Skeletal muscle satellite cell (primary cell): ENCODE measurements at regions not wholly inside any gene's neighbourhood (a gene's known extent, or its start where the extent isn't known, plus 50 kb on each side); places are given as distances from the start of the nearest gene placed in this dataset.

Experiments
- H3K27me3 ChIP-seq: 2 replicates; pipeline ENCODE4 v1.7.0; 2013; ENCODE audit warnings: low read length; ENCODE audit not compliant: control insufficient read depth, insufficient read depth
- H3K36me3 ChIP-seq: 2 replicates; pipeline ENCODE4 v1.7.0; 2013; ENCODE audit warnings: mild to moderate bottlenecking, control low read depth, low read length; ENCODE audit not compliant: insufficient read depth
- H3K4me1 ChIP-seq: 2 replicates; pipeline ENCODE4 v1.7.0; 2013; ENCODE audit warnings: low read length; ENCODE audit not compliant: control insufficient read depth, insufficient read depth
- H3K4me2 ChIP-seq: 2 replicates; pipeline ENCODE4 v1.7.0; 2013; ENCODE audit warnings: mild to moderate bottlenecking, low read length
- H3K4me3 ChIP-seq: 2 replicates; pipeline ENCODE4 v1.7.0; 2013; ENCODE audit warnings: low read length
- H3K9ac ChIP-seq: 2 replicates; pipeline ENCODE4 v1.7.0; 2013; ENCODE audit warnings: mild to moderate bottlenecking, low read depth, low read length, moderate library complexity
- H3K9me3 ChIP-seq: replicated peaks from 2 replicates; pipeline ENCODE4 v1.7.0; 2013; ENCODE audit warnings: mild to moderate bottlenecking, control low read depth, low read length

- Histone ChIP-seq H3K4me3 (no peak overlapping the region), H3K4me2 (peak overlapping the region; percentile 75), H3K9me3 (no peaks in the 10 kb centered on the region), H3K36me3 (no peaks in the 10 kb centered on the region), H3K4me1 (peaks cover 16% of the 10 kb centered on the region), H3K27me3 (peaks cover 59% of the 10 kb centered on the region), H3K9ac (no peak overlapping the region)
These were observed 74.5 kb downstream of the INSIG1 start for GRCh38 chr7:155371884-155372781.

- Histone ChIP-seq H3K27me3 (peaks cover 67% of the 10 kb centered on the region), H3K4me1 (peaks cover 16% of the 10 kb centered on the region), H3K4me2 (peak overlapping the region; percentile 75), H3K9me3 (no peaks in the 10 kb centered on the region), H3K9ac (no peak overlapping the region), H3K4me3 (peak overlapping the region; percentile 57), H3K36me3 (no peaks in the 10 kb centered on the region)
These were observed 75.2 kb downstream of the INSIG1 start for GRCh38 chr7:155372782-155373358.

DNA sequence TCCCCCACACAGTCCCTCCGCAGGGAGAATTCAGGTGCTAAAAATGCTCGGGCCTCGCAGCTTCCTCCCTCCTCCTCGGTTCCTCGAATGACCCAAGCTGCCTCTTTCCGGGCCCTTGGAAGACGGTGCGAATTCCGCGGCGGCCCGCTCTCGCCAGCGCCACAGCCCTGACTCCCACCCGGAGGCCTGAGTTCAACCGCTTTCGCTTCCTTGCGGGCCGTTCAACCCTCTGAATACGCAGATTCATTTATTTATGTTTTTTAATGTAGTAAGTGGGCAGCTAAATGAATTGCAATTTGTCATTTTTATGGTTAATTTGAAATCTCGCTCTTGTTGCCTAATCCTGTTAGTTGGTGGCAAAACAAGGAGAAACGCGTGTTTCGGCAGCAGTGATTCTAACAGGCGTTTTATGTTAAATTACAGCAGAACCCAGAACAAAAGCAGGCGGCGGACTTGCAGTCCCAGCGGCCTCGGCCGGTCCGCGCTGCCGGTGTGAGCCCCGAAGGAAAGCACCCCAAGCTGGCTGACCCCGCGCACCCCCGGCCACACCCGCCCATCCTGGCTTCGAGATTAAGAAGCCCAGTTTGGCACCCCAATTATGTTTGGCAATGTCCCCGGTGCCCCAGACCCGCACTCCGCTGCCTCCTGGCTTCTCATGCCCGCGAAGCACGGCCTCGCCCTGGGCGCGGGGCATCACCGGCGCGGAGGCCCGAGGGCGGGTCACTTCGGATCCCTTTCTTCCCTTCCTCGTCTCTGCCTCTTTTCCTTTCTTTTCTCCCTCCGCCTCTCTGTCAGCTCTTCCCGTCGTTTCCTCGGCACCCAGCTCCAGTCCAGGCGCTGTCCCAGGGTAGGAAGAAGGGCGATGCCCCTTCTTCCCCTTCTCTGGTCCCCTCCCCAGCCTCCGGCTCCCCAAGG is 75.9 kb downstream of the INSIG1 start:
- Histone ChIP-seq H3K4me1 (peaks cover 16% of the 10 kb centered on the region), H3K27me3 (peaks cover 74% of the 10 kb centered on the region), H3K4me3 (peak overlapping the region; percentile 57), H3K4me2 (peak overlapping the region; percentile 75), H3K9me3 (no peaks in the 10 kb centered on the region), H3K36me3 (no peaks in the 10 kb centered on the region), H3K9ac (no peak overlapping the region)

DNA sequence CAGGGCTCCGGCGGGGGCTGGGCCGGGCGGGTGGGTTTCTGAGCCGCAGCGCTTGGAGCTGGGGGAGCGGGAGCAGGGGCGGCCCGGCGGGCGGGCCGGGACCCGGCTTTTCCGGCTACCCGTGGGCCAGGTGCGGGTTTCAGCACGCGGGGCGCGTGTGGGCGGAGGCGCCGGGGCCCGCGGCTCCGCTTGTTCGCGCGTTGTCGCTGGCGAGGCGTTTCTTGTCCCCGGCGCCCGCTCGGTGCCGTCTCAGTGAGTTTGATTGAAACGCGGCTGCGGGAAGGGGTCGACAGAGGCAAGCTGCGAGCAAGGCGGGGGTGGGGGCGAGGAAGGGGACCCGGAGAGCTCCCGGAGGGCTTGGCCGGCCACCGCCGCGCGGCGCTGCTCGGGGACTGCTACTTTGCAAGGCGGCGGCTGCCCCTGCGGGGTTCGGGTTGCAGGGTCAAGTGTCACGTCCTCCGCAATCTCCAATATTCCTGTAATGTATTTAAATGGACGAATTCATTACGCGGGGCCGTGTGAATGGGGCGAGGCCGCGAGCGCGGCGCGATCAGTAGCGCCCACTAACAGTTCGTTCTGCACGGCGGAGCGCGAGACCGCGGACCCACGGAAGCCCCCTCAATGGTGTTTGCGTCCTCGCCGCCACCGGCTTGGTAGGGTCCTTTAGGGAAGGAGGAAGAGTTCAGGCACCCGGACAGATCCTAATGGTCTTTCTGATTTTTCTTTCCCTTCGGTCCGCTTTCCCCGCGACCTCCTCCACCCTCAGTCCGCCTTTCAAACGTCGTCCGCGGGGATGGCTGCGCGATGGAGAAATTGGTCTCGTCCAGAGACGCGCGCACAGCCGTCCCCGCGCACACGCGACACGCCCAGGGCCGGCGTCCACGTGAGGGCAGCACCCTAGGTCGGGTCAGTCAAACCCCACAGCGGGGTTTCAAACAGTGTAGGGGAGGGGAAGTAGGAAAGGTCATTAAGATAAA is 76.9 kb downstream of the INSIG1 start:
- Histone ChIP-seq H3K36me3 (no peaks in the 10 kb centered on the region), H3K9me3 (no peaks in the 10 kb centered on the region), H3K4me1 (peaks cover 16% of the 10 kb centered on the region), H3K27me3 (peaks cover 84% of the 10 kb centered on the region), H3K9ac (no peak overlapping the region), H3K4me3 (no peak overlapping the region), H3K4me2 (peak overlapping the region; percentile 75)

- Histone ChIP-seq H3K27me3 (peaks cover 94% of the 10 kb centered on the region), H3K9ac (no peak overlapping the region), H3K36me3 (no peaks in the 10 kb centered on the region), H3K4me2 (no peak overlapping the region), H3K4me1 (peaks cover 16% of the 10 kb centered on the region), H3K9me3 (no peaks in the 10 kb centered on the region), H3K4me3 (no peak overlapping the region)
These were observed 77.9 kb downstream of the INSIG1 start for GRCh38 chr7:155375337-155376277.

GRCh38 chr7:155377071-155377837 is 79.6 kb downstream of the INSIG1 start:
- H3K4me3 ChIP-seq: peak overlapping the region; percentile 44
- peaks cover 99% of the 10 kb centered on the region for H3K27me3 ChIP-seq

DNA sequence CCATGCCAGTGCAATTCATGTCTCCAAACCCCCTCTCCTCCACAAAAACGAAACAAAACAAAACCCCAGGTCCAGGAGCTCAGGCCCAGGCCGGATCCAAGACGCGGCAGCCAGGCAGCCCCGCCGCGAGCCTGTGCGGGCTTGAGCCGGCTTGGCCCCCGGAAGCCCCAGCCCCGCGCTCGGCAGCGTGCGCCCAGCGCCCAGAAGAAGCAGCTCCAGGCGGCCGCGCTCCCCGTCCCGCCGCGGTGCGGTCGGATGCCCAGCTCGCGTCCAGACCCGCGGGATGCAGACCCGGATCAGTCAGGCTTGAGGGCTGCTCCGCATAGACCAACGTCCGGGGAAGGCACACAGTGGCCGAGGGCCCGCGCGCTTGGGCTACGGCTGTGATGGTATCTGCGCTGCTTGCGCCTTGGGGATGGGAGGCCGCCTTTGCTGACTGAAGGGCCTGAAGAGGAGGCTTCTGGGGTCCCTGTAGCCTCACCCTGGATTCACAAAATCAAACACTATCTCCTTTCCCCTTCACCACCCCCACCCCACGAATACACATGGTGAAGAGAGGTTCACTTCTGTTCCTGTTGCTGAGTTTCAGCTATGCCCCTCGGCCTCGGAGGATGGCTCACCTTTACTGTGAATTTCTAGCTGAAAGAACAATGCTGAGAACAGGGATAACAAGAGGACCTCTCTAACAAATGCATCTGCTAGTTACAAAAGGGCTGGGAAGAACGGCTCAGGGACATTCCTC is 79.9 kb upstream of the EN2 start:
- peaks cover 16% of the 10 kb centered on the region for H3K4me1 ChIP-seq
- no peak overlapping the region for H3K9ac ChIP-seq

More at GRCh38 chr7:155377071-155377837, 79.6 kb downstream of the INSIG1 start:
- no peaks in the 10 kb centered on the region for H3K9me3 ChIP-seq
- peak overlapping the region; percentile 62 for H3K4me2 ChIP-seq
- peaks cover 22% of the 10 kb centered on the region for H3K4me1 ChIP-seq
- no peak overlapping the region for H3K9ac ChIP-seq
- H3K36me3 ChIP-seq: no peaks in the 10 kb centered on the region

GRCh38 chr7:155378580-155378934 is 79.4 kb upstream of the EN2 start:
- H3K4me3 ChIP-seq: no peak overlapping the region
- peaks cover 11% of the 10 kb centered on the region for H3K4me1 ChIP-seq
- H3K9ac ChIP-seq: no peak overlapping the region
- H3K36me3 ChIP-seq: no peaks in the 10 kb centered on the region
- H3K27me3 ChIP-seq: peaks cover 99% of the 10 kb centered on the region
- no peak overlapping the region for H3K4me2 ChIP-seq
- H3K9me3 ChIP-seq: no peaks in the 10 kb centered on the region

More for the DNA sequence above, 79.9 kb upstream of the EN2 start:
- Histone ChIP-seq H3K27me3 (peaks cover 99% of the 10 kb centered on the region), H3K4me3 (peak overlapping the region; percentile 44), H3K4me2 (peak overlapping the region; percentile 62), H3K36me3 (no peaks in the 10 kb centered on the region), H3K9me3 (no peaks in the 10 kb centered on the region)
